Neural progenitor cell (in vitro differentiated cells): ENCODE measurements at regions not wholly inside any gene's neighbourhood (a gene's known extent, or its start where the extent isn't known, plus 50 kb on each side); places are given as distances from the start of the nearest gene placed in this dataset.

Experiments used
- DNase-seq: peaks from one replicate; pipeline ENCODE4 v3.0.0-alpha.2; 2016; ENCODE audit warnings: low spot score
- H2AFZ ChIP-seq: fragments of 200-600 bp; sonication (generic); replicated peaks from 2 replicates; pipeline ENCODE4 v1.6.1; 2016; ENCODE audit warnings: antibody characterized with exemption
- H3F3A ChIP-seq: fragments of 200-600 bp; sonication (generic); 2 replicates; pipeline ENCODE4 v1.6.1; 2016; ENCODE audit warnings: antibody characterized with exemption, low read depth
- H3K27ac ChIP-seq: fragments of 200-600 bp; sonication (generic); 2 replicates; pipeline ENCODE4 v1.5.1; 2016; ENCODE audit warnings: mild to moderate bottlenecking
- H3K27me3 ChIP-seq: fragments of 200-600 bp; sonication (generic); 2 replicates; pipeline ENCODE4 v1.6.1; 2016; ENCODE audit warnings: mild to moderate bottlenecking, moderate library complexity
- H3K36me3 ChIP-seq: fragments of 200-600 bp; sonication (generic); 2 replicates; pipeline ENCODE4 v1.5.1; 2016
- H3K4me1 ChIP-seq: fragments of 200-600 bp; sonication (generic); 2 replicates; pipeline ENCODE4 v1.6.1; 2016; ENCODE audit warnings: mixed run types
- H3K4me2 ChIP-seq: fragments of 200-600 bp; sonication (generic); 2 replicates; pipeline ENCODE4 v1.6.1; 2016
- H3K4me3 ChIP-seq: fragments of 200-600 bp; sonication (generic); 2 replicates; pipeline ENCODE4 v1.5.1; 2016
- H3K79me2 ChIP-seq: fragments of 200-600 bp; sonication (generic); 2 replicates; pipeline ENCODE4 v1.6.1; 2016; ENCODE audit warnings: low read depth
- H3K9ac ChIP-seq: fragments of 200-600 bp; sonication (generic); 2 replicates; pipeline ENCODE4 v1.6.1; 2016
- H3K9me3 ChIP-seq: fragments of 200-600 bp; sonication (generic); 2 replicates; pipeline ENCODE4 v1.5.1; 2016; ENCODE audit warnings: low read depth
- H4K20me1 ChIP-seq: fragments of 200-600 bp; sonication (generic); 2 replicates; pipeline ENCODE4 v1.6.1; 2016; ENCODE audit warnings: low read depth
- H3K27ac Mint-ChIP-seq: 3 replicates; pipeline ENCODE4 v1.8.0; 2021; ENCODE audit warnings: mixed read lengths
- H3K27me3 Mint-ChIP-seq: 2 replicates; pipeline ENCODE4 v1.8.0; 2022; ENCODE audit warnings: low read depth, mild to moderate bottlenecking, inconsistent platforms, moderate library complexity, mixed read lengths; ENCODE audit not compliant: insufficient read depth
- H3K36me3 Mint-ChIP-seq: 3 replicates; pipeline ENCODE4 v1.8.0; 2021; ENCODE audit warnings: mixed read lengths
- H3K4me1 Mint-ChIP-seq: 3 replicates; pipeline ENCODE4 v1.8.0; 2021; ENCODE audit warnings: mixed read lengths
- H3K4me3 Mint-ChIP-seq: 3 replicates; pipeline ENCODE4 v1.8.0; 2021; ENCODE audit warnings: mild to moderate bottlenecking, moderate library complexity, mixed read lengths
- H3K9me3 Mint-ChIP-seq: 3 replicates; pipeline ENCODE4 v1.8.0; 2020; ENCODE audit warnings: mixed read lengths
- EZH2 ChIP-seq: fragments of 200-600 bp; sonication (generic); IDR thresholded peaks from 2 replicates; pipeline ENCODE4 v1.6.1; 2017; ENCODE audit warnings: antibody characterized with exemption, mild to moderate bottlenecking, moderate library complexity
- EZH2phosphoT487 ChIP-seq: fragments of 200-600 bp; sonication (generic); IDR thresholded peaks from 2 replicates; pipeline ENCODE4 v1.6.1; 2017; ENCODE audit warnings: antibody characterized with exemption
- TF ChIP-seq, protein P1 (sequence below): fragments of 200-600 bp; sonication (generic); IDR thresholded peaks from 2 replicates; pipeline ENCODE4 v1.5.1; 2017; ENCODE audit warnings: antibody characterized with exemption, mild to moderate bottlenecking

GRCh38 chr15:38029736-38030135 lies 95.3 kb downstream of the TMCO5A start:
- H3K4me3 Mint-ChIP-seq: no peak overlapping the region
- Histone ChIP-seq H3K27me3 (no peaks in the 10 kb centered on the region), H3K4me1 (no peaks in the 10 kb centered on the region), H3K27ac (no peak overlapping the region), H4K20me1 (no peaks in the 10 kb centered on the region), H3K79me2 (no peaks in the 10 kb centered on the region), H3K9ac (no peak overlapping the region), H3K36me3 (no peaks in the 10 kb centered on the region), H3F3A (no peaks in the 10 kb centered on the region), H3K9me3 (no peaks in the 10 kb centered on the region), H3K4me2 (no peak overlapping the region), H2AFZ (no peak overlapping the region), H3K4me3 (no peak overlapping the region)
- peaks cover 7% of the 10 kb centered on the region for H3K9me3 Mint-ChIP-seq
- no peak for DNase-seq
- no peaks in the 10 kb centered on the region for H3K4me1 Mint-ChIP-seq
- no peaks in the 10 kb centered on the region for H3K36me3 Mint-ChIP-seq
- TF ChIP-seq EZH2: no peak
- TF ChIP-seq, protein P1, sequence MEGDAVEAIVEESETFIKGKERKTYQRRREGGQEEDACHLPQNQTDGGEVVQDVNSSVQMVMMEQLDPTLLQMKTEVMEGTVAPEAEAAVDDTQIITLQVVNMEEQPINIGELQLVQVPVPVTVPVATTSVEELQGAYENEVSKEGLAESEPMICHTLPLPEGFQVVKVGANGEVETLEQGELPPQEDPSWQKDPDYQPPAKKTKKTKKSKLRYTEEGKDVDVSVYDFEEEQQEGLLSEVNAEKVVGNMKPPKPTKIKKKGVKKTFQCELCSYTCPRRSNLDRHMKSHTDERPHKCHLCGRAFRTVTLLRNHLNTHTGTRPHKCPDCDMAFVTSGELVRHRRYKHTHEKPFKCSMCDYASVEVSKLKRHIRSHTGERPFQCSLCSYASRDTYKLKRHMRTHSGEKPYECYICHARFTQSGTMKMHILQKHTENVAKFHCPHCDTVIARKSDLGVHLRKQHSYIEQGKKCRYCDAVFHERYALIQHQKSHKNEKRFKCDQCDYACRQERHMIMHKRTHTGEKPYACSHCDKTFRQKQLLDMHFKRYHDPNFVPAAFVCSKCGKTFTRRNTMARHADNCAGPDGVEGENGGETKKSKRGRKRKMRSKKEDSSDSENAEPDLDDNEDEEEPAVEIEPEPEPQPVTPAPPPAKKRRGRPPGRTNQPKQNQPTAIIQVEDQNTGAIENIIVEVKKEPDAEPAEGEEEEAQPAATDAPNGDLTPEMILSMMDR: no peak
- TF ChIP-seq EZH2phosphoT487: no peak
- H3K27ac Mint-ChIP-seq: no peak overlapping the region
- peaks cover 2% of the 10 kb centered on the region for H3K27me3 Mint-ChIP-seq

DNA sequence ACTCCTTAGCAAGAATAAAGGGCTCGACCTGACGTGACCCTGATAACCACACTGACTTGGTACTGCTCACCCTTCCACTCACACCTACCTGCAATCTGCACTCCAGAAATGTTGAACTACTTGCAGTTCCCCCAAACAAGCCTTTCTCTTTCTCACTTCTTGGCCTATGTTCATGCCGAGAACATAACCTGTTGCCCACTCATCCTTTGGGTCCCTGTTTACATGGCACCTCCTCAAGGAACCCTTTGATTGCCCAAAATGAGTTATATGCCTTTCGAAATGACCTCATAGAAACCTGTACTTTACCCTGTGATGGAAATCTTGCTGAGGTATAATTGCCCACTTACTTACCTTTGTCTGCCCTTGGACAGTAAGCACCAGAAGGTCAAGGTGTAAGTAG lies 96.2 kb downstream of the TMCO5A start:
- H4K20me1 ChIP-seq: no peaks in the 10 kb centered on the region
- H3F3A ChIP-seq: no peaks in the 10 kb centered on the region
- H2AFZ ChIP-seq: no peak overlapping the region
- H3K27ac Mint-ChIP-seq: no peak overlapping the region
- H3K4me3 ChIP-seq: no peak overlapping the region
- H3K36me3 ChIP-seq: no peaks in the 10 kb centered on the region
- no peak overlapping the region for H3K4me2 ChIP-seq
- TF ChIP-seq EZH2 (no peak), EZH2phosphoT487 (no peak)
- TF ChIP-seq, protein P1: no peak
- H3K9ac ChIP-seq: no peak overlapping the region
- H3K27ac ChIP-seq: no peak overlapping the region
- no peaks in the 10 kb centered on the region for H3K36me3 Mint-ChIP-seq
- H3K4me1 ChIP-seq: no peaks in the 10 kb centered on the region
- H3K27me3 Mint-ChIP-seq: peaks cover 2% of the 10 kb centered on the region
- H3K27me3 ChIP-seq: no peaks in the 10 kb centered on the region
- no peaks in the 10 kb centered on the region for H3K4me1 Mint-ChIP-seq
- DNase-seq: no peak
- no peaks in the 10 kb centered on the region for H3K79me2 ChIP-seq
- H3K9me3 Mint-ChIP-seq: peaks cover 7% of the 10 kb centered on the region
- no peaks in the 10 kb centered on the region for H3K9me3 ChIP-seq
- H3K4me3 Mint-ChIP-seq: no peak overlapping the region

DNA sequence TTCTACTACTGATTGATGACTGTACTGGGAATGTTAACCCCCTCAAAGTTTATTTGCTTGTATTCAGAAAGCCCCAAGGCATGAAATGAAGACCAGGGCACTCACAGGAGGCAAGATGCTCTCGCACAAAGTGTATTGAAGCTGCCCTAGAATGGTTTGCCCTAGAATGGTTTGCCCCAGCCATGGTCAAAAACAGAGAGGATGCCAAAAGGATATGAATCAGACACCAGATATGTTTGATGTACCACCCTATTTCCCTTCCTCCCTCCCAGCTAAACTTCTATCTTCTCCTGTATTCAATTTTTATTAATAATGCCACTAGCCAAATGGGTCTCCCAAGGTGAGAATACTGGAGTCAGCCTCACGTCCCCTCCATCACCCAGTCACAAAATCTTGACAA lies 101.3 kb downstream of the TMCO5A start:
- no peaks in the 10 kb centered on the region for H3K79me2 ChIP-seq
- no peak for DNase-seq
- no peaks in the 10 kb centered on the region for H4K20me1 ChIP-seq
- Mint-ChIP-seq H3K36me3 (no peaks in the 10 kb centered on the region), H3K4me1 (no peaks in the 10 kb centered on the region), H3K27me3 (peaks cover 4% of the 10 kb centered on the region), H3K9me3 (no peaks in the 10 kb centered on the region), H3K4me3 (no peak overlapping the region), H3K27ac (no peak overlapping the region)
- H3K4me3 ChIP-seq: no peak overlapping the region
- no peaks in the 10 kb centered on the region for H3K4me1 ChIP-seq
- H3K27me3 ChIP-seq: no peaks in the 10 kb centered on the region
- H3K9ac ChIP-seq: no peak overlapping the region
- no peak overlapping the region for H3K27ac ChIP-seq
- H3K9me3 ChIP-seq: no peaks in the 10 kb centered on the region
- H2AFZ ChIP-seq: no peak overlapping the region
- no peak overlapping the region for H3K4me2 ChIP-seq
- H3K36me3 ChIP-seq: no peaks in the 10 kb centered on the region
- no peaks in the 10 kb centered on the region for H3F3A ChIP-seq
- no peak for TF ChIP-seq EZH2phosphoT487
- no peak for TF ChIP-seq EZH2
- TF ChIP-seq, protein P1: no peak
